Calu3 (cell line): ENCODE measurements at regions not wholly inside any gene's neighbourhood (a gene's known extent, or its start where the extent isn't known, plus 50 kb on each side); places are given as distances from the start of the nearest gene placed in this dataset.
"Not testable (repeated sequence)": the region's sequence is repeated elsewhere in the genome, so short reads cannot be mapped to it uniquely, and the experiment has no call there.

Experiments used
- BruUV-seq: library from RNA; stranded (reverse); fragments of 400-500 nt; replicated peaks from 2 replicates; lab custom pipeline; 2021; lab: Mats Ljungman, UMichigan
- CTCF ChIA-PET: fragments of 300-600 bp; sonication (Branson Sonifier 250); formaldehyde crosslinking; loops from one replicate; lab custom pipeline; 2022; ENCODE audit warnings: antibody characterized with exemption; lab: Charles Lee
- DNase-seq: peaks from one replicate; pipeline ENCODE4 v3.0.0; 2022
- H3K27ac Mint-ChIP-seq: one replicate; pipeline ENCODE4 v1.8.0; 2022; ENCODE audit warnings: mixed read lengths; ENCODE audit not compliant: unreplicated experiment
- H3K27me3 Mint-ChIP-seq: one replicate; pipeline ENCODE4 v1.8.0; 2022; ENCODE audit warnings: mixed read lengths; ENCODE audit not compliant: unreplicated experiment
- H3K36me3 Mint-ChIP-seq: one replicate; pipeline ENCODE4 v1.8.0; 2022; ENCODE audit warnings: mild to moderate bottlenecking, moderate library complexity, mixed read lengths; ENCODE audit not compliant: insufficient read depth, unreplicated experiment
- H3K4me1 Mint-ChIP-seq: one replicate; pipeline ENCODE4 v1.8.0; 2022; ENCODE audit warnings: mild to moderate bottlenecking, low read depth, mixed read lengths; ENCODE audit not compliant: unreplicated experiment
- H3K4me3 Mint-ChIP-seq: one replicate; pipeline ENCODE4 v1.8.0; 2022; ENCODE audit warnings: mild to moderate bottlenecking, low read depth, moderate library complexity, mixed read lengths; ENCODE audit not compliant: unreplicated experiment
- H3K9me3 Mint-ChIP-seq: one replicate; pipeline ENCODE4 v1.8.0; 2022; ENCODE audit warnings: low read depth, mixed read lengths; ENCODE audit not compliant: unreplicated experiment
- CTCF ChIP-seq: fragments of 200-600 bp; IDR thresholded peaks from one replicate; pipeline ENCODE4 v1.8.0; 2022; ENCODE audit warnings: antibody characterized with exemption; ENCODE audit not compliant: unreplicated experiment
- intact Hi-C: fragments of 100-400 bp; cut with micrococcal nuclease; formaldehyde crosslinking; loops from one replicate; pipeline ENCODE4 v1.10.0; 2022; ENCODE audit not compliant: unreplicated experiment

- intact Hi-C loops: loop anchor here (1.0 kb wide), 1 partner anchor 8 kb away; no protein-coding TSS in a partner anchor
- no peak for TF ChIP-seq CTCF
- CTCF ChIA-PET: no interaction called here
- no TSS peak for BruUV-seq
- no peak overlapping the region for H3K4me3 Mint-ChIP-seq
- no peaks in the 10 kb centered on the region for H3K36me3 Mint-ChIP-seq
- peaks cover 15% of the 10 kb centered on the region for H3K4me1 Mint-ChIP-seq
- H3K27ac Mint-ChIP-seq: peak overlapping the region; percentile 15
- no peaks in the 10 kb centered on the region for H3K27me3 Mint-ChIP-seq
- no peak for DNase-seq
- no peaks in the 10 kb centered on the region for H3K9me3 Mint-ChIP-seq
These were observed 83.9 kb upstream of the ANK3 start for GRCh38 chr10:60473557-60473956.

DNA sequence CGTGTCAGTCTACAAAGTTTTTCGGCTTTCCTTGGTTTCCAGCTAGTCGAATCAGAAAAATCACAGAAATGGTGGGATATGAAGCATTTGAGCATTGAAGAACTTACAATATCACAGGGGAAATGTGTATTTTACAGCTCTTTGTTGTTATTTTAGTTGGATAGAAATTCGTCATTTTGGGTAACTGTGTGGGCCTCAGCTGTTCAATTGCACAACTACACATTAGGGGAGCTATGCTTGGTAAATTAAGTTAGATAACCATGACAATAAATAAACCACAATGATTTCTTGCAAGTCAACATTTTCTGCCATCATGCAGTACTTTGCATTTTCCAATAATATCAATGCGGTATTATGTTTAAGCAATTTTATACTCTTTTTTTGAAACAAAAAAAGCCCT is 80.4 kb upstream of the ANK3 start:
- intact Hi-C loops: no loop called here
- no peak for TF ChIP-seq CTCF
- no peak for DNase-seq
- no TSS peak for BruUV-seq
- no peak overlapping the region for H3K4me3 Mint-ChIP-seq
- no peaks in the 10 kb centered on the region for H3K27me3 Mint-ChIP-seq
- no peaks in the 10 kb centered on the region for H3K9me3 Mint-ChIP-seq
- peaks cover 39% of the 10 kb centered on the region for H3K4me1 Mint-ChIP-seq
- H3K27ac Mint-ChIP-seq: no peak overlapping the region
- H3K36me3 Mint-ChIP-seq: no peaks in the 10 kb centered on the region
- CTCF ChIA-PET: no interaction called here

- peaks cover 47% of the 10 kb centered on the region for H3K4me1 Mint-ChIP-seq
- H3K36me3 Mint-ChIP-seq, H3K9me3 Mint-ChIP-seq, H3K27ac Mint-ChIP-seq, H3K27me3 Mint-ChIP-seq, H3K4me3 Mint-ChIP-seq, BruUV-seq, DNase-seq, intact Hi-C loops, CTCF ChIA-PET: not testable (repeated sequence)
These were observed 79.5 kb upstream of the ANK3 start for GRCh38 chr10:60469147-60469546.

DNA sequence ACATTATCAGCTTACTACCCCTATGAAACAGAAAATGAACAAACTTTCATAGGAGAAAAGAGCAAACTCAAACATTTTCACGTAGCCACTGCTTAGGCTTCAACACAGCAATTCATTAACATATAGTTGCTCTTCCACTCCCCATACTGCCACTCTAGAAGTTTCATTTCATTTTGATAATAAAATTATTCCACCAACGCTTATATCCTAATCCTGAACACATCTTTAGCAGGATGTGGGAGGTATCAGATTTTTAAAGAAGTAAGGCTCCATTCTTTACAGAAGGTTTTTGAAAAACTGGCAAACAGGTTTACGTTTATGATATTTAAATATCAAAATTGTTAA is 77.5 kb upstream of the ANK3 start:
- CTCF ChIA-PET: no interaction called here
- no TSS peak for BruUV-seq
- H3K36me3 Mint-ChIP-seq: no peaks in the 10 kb centered on the region
- H3K9me3 Mint-ChIP-seq: no peaks in the 10 kb centered on the region
- H3K27me3 Mint-ChIP-seq: no peaks in the 10 kb centered on the region
- no peak overlapping the region for H3K27ac Mint-ChIP-seq
- TF ChIP-seq CTCF: no peak
- peaks cover 45% of the 10 kb centered on the region for H3K4me1 Mint-ChIP-seq
- no peak overlapping the region for H3K4me3 Mint-ChIP-seq
- no peak for DNase-seq
- intact Hi-C loops: no loop called here

GRCh38 chr10:60466267-60467201 is 76.9 kb upstream of the ANK3 start:
- no TSS peak for BruUV-seq
- no peak overlapping the region for H3K27ac Mint-ChIP-seq
- H3K36me3 Mint-ChIP-seq: no peaks in the 10 kb centered on the region
- H3K4me3 Mint-ChIP-seq: no peak overlapping the region
- intact Hi-C loops: no loop called here
- CTCF ChIA-PET: interaction anchor here (0.5 to 0.7 kb wide), 3 partner anchors 94 to 242 kb away, joined by 3 to 4 read pairs (median 3); no protein-coding TSS in a partner anchor
- no peak for TF ChIP-seq CTCF
- H3K27me3 Mint-ChIP-seq: no peaks in the 10 kb centered on the region
- H3K4me1 Mint-ChIP-seq: peaks cover 45% of the 10 kb centered on the region
- DNase-seq: no peak
- no peaks in the 10 kb centered on the region for H3K9me3 Mint-ChIP-seq
